Neural crest cell (in vitro differentiated cells): ENCODE measurements at regions not wholly inside any gene's neighbourhood (a gene's known extent, or its start where the extent isn't known, plus 50 kb on each side); places are given as distances from the start of the nearest gene placed in this dataset.

Source experiments
- DNase-seq: peaks from one replicate; pipeline ENCODE4 v3.0.0; 2021; ENCODE audit warnings: low read depth, mixed read lengths, low spot score
- H3K27ac Mint-ChIP-seq: one replicate; pipeline ENCODE4 v1.8.0; 2021; ENCODE audit warnings: mild to moderate bottlenecking, mixed read lengths; ENCODE audit not compliant: unreplicated experiment
- H3K27me3 Mint-ChIP-seq: 2 replicates; pipeline ENCODE4 v1.8.0; 2021; ENCODE audit warnings: low read depth, mild to moderate bottlenecking, mixed read lengths
- H3K36me3 Mint-ChIP-seq: 2 replicates; pipeline ENCODE4 v1.8.0; 2021; ENCODE audit warnings: low read depth, mild to moderate bottlenecking, mixed read lengths
- H3K4me1 Mint-ChIP-seq: 2 replicates; pipeline ENCODE4 v1.8.0; 2021; ENCODE audit warnings: mixed read lengths
- H3K4me3 Mint-ChIP-seq: one replicate; pipeline ENCODE4 v1.8.0; 2021; ENCODE audit warnings: mild to moderate bottlenecking, mixed read lengths
- H3K9me3 Mint-ChIP-seq: 2 replicates; pipeline ENCODE4 v1.8.0; 2021; ENCODE audit warnings: mixed read lengths
- CTCF ChIP-seq: fragments of 200-600 bp; sonication (generic); conservative IDR thresholded peaks from 2 replicates; pipeline ENCODE4 v1.5.0; 2021; ENCODE audit warnings: antibody characterized with exemption, mild to moderate bottlenecking

GRCh38 chr11:106601684-106602297 is 416.5 kb downstream of the GUCY1A2 start:
- H3K4me1 Mint-ChIP-seq, result no peaks in the 10 kb centered on the region
- no peaks in the 10 kb centered on the region for H3K27me3 Mint-ChIP-seq
- peaks cover under 1% of the 10 kb centered on the region for H3K9me3 Mint-ChIP-seq
- no peaks in the 10 kb centered on the region for H3K36me3 Mint-ChIP-seq
- no peak for TF ChIP-seq CTCF
- H3K4me3 Mint-ChIP-seq, result no peak overlapping the region
- no peak for DNase-seq
- no peak overlapping the region for H3K27ac Mint-ChIP-seq

GRCh38 chr11:106608677-106609076 is 409.6 kb downstream of the GUCY1A2 start:
- no peak for DNase-seq
- no peaks in the 10 kb centered on the region for H3K27me3 Mint-ChIP-seq
- H3K4me1 Mint-ChIP-seq, result no peaks in the 10 kb centered on the region
- H3K9me3 Mint-ChIP-seq, result no peaks in the 10 kb centered on the region
- TF ChIP-seq CTCF, result no peak
- H3K4me3 Mint-ChIP-seq, result no peak overlapping the region
- no peak overlapping the region for H3K27ac Mint-ChIP-seq
- H3K36me3 Mint-ChIP-seq, result no peaks in the 10 kb centered on the region

GRCh38 chr11:106614262-106614661 is 404.0 kb downstream of the GUCY1A2 start:
- H3K36me3 Mint-ChIP-seq, result no peaks in the 10 kb centered on the region
- DNase-seq, result no peak
- H3K9me3 Mint-ChIP-seq, result no peaks in the 10 kb centered on the region
- H3K27me3 Mint-ChIP-seq, result no peaks in the 10 kb centered on the region
- no peak overlapping the region for H3K4me3 Mint-ChIP-seq
- no peak overlapping the region for H3K27ac Mint-ChIP-seq
- TF ChIP-seq CTCF, result no peak
- H3K4me1 Mint-ChIP-seq, result no peaks in the 10 kb centered on the region

GRCh38 chr11:106619320-106619990 is 398.8 kb downstream of the GUCY1A2 start:
- Mint-ChIP-seq H3K4me3 (no peak overlapping the region), H3K36me3 (no peaks in the 10 kb centered on the region), H3K4me1 (no peaks in the 10 kb centered on the region), H3K27me3 (no peaks in the 10 kb centered on the region), H3K27ac (no peak overlapping the region), H3K9me3 (peaks cover 3% of the 10 kb centered on the region)
- TF ChIP-seq CTCF, result no peak
- DNase-seq, result no peak

- DNase-seq, result no peak
- no peak for TF ChIP-seq CTCF
- no peaks in the 10 kb centered on the region for H3K27me3 Mint-ChIP-seq
- no peaks in the 10 kb centered on the region for H3K4me1 Mint-ChIP-seq
- H3K36me3 Mint-ChIP-seq, result no peaks in the 10 kb centered on the region
- no peak overlapping the region for H3K27ac Mint-ChIP-seq
- H3K4me3 Mint-ChIP-seq, result no peak overlapping the region
- H3K9me3 Mint-ChIP-seq, result peaks cover 3% of the 10 kb centered on the region
These were observed 396.8 kb downstream of the GUCY1A2 start for GRCh38 chr11:106621484-106621883.
